ENCODE measurements at regions not wholly inside any gene's neighbourhood (a gene's known extent, or its start where the extent isn't known, plus 50 kb on each side); places are given as distances from the start of the nearest gene placed in this dataset.

DNA sequence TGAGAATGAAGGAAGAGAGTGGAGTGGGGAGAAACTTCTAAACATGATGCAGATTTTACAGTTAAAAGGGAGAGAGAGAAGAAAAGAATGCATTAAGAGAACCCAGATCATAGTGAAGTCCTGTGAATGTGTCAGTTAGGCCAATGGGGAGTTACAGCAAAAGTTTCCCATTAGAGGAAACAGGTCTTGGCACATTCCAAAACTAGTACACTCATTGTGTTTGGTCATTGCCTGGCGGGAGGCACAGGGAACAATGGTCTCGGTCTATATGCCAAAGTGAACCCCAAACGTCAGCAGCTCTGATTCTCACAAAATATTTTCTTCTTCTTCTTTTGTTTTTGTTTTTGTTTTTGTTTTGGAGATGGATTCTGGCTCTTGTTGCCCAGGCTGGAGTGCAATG is 284.5 kb upstream of the CTSO start:
- DNase-seq (ENCODE audit: extremely low spot score in 2 of 2), result no peak
- Histone ChIP-seq H3K36me3 (no peaks in the 10 kb centered on the region), H3K9me3 (no peaks in the 10 kb centered on the region), H3K4me1 (no peaks in the 10 kb centered on the region), H3K27me3 (no peaks in the 10 kb centered on the region), H3K4me3 (no peak overlapping the region), H3K27ac (no peak overlapping the region)
- intact Hi-C loops (cut with DNase I), result no loop called here
- TF ChIP-seq POLR2A (IDR thresholded peaks at IDR 0.05), result no peak
- TF ChIP-seq, protein P1, sequence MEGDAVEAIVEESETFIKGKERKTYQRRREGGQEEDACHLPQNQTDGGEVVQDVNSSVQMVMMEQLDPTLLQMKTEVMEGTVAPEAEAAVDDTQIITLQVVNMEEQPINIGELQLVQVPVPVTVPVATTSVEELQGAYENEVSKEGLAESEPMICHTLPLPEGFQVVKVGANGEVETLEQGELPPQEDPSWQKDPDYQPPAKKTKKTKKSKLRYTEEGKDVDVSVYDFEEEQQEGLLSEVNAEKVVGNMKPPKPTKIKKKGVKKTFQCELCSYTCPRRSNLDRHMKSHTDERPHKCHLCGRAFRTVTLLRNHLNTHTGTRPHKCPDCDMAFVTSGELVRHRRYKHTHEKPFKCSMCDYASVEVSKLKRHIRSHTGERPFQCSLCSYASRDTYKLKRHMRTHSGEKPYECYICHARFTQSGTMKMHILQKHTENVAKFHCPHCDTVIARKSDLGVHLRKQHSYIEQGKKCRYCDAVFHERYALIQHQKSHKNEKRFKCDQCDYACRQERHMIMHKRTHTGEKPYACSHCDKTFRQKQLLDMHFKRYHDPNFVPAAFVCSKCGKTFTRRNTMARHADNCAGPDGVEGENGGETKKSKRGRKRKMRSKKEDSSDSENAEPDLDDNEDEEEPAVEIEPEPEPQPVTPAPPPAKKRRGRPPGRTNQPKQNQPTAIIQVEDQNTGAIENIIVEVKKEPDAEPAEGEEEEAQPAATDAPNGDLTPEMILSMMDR (IDR thresholded peaks at IDR 0.05), result no peak
- TF ChIP-seq POLR2AphosphoS5 (IDR thresholded peaks at IDR 0.05; ENCODE audit: insufficient read depth in 1 of 2, low read depth in 1 of 2), result no peak

GRCh38 chr4:156237231-156237630 is 283.6 kb upstream of the CTSO start:
- H3K27ac ChIP-seq, result no peak overlapping the region
- no peak overlapping the region for H3K4me3 ChIP-seq
- no peaks in the 10 kb centered on the region for H3K4me1 ChIP-seq
- DNase-seq (ENCODE audit: extremely low spot score in 2 of 2), result no peak
- H3K36me3 ChIP-seq, result no peaks in the 10 kb centered on the region
- intact Hi-C loops (cut with DNase I), result no loop called here
- TF ChIP-seq POLR2AphosphoS5 (IDR thresholded peaks at IDR 0.05; ENCODE audit: insufficient read depth in 1 of 2, low read depth in 1 of 2) (no peak), POLR2A (IDR thresholded peaks at IDR 0.05) (no peak)
- TF ChIP-seq, protein P1 (IDR thresholded peaks at IDR 0.05), result no peak
- no peaks in the 10 kb centered on the region for H3K27me3 ChIP-seq
- no peaks in the 10 kb centered on the region for H3K9me3 ChIP-seq

- Histone ChIP-seq H3K9me3 (no peaks in the 10 kb centered on the region), H3K4me3 (no peak overlapping the region), H3K4me1 (no peaks in the 10 kb centered on the region), H3K27me3 (no peaks in the 10 kb centered on the region), H3K27ac (no peak overlapping the region), H3K36me3 (no peaks in the 10 kb centered on the region)
- intact Hi-C loops (cut with DNase I), result no loop called here
- TF ChIP-seq, protein P1 (IDR thresholded peaks at IDR 0.05), result no peak
- TF ChIP-seq POLR2AphosphoS5 (IDR thresholded peaks at IDR 0.05; ENCODE audit: insufficient read depth in 1 of 2, low read depth in 1 of 2), result no peak
- TF ChIP-seq POLR2A (IDR thresholded peaks at IDR 0.05), result no peak
- no peak for DNase-seq (ENCODE audit: extremely low spot score in 2 of 2)
Observed at GRCh38 chr4:156230176-156230575, 276.5 kb upstream of the CTSO start.

- H3K4me3 ChIP-seq, result no peak overlapping the region
- no peaks in the 10 kb centered on the region for H3K27me3 ChIP-seq
- DNase-seq (ENCODE audit: extremely low spot score in 2 of 2), result no peak
- intact Hi-C loops (cut with DNase I), result no loop called here
- H3K27ac ChIP-seq, result no peak overlapping the region
- no peak for TF ChIP-seq POLR2A (IDR thresholded peaks at IDR 0.05)
- TF ChIP-seq, protein P1 (IDR thresholded peaks at IDR 0.05), result no peak
- TF ChIP-seq POLR2AphosphoS5 (IDR thresholded peaks at IDR 0.05; ENCODE audit: insufficient read depth in 1 of 2, low read depth in 1 of 2), result no peak
- H3K36me3 ChIP-seq, result no peaks in the 10 kb centered on the region
- no peaks in the 10 kb centered on the region for H3K4me1 ChIP-seq
- no peaks in the 10 kb centered on the region for H3K9me3 ChIP-seq
Observed at GRCh38 chr4:156228676-156229075, 275.0 kb upstream of the CTSO start.

DNA sequence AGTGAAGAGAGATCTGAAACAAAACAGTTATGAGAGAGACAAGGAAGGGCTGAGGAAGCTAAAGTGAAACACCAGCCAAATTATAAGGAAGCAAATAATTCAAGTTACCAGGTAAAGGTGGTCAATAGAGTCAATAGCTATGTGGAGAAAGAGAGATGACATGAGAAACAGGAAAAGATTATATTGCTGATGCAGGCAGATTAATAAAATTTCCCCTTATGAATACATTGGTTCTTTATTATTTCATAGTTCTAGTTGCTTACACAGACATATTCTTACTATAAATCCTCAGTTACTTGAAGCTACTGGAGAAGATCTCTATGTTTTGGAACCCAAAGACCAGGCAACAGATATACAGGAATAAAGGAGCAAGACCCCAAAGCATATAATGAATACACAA is 273.7 kb upstream of the CTSO start:
- no peak for DNase-seq (ENCODE audit: extremely low spot score in 2 of 2)
- TF ChIP-seq, protein P1 (IDR thresholded peaks at IDR 0.05), result no peak
- TF ChIP-seq POLR2A (IDR thresholded peaks at IDR 0.05) (no peak), POLR2AphosphoS5 (IDR thresholded peaks at IDR 0.05; ENCODE audit: insufficient read depth in 1 of 2, low read depth in 1 of 2) (no peak)
- intact Hi-C loops (cut with DNase I), result no loop called here
- H3K27me3 ChIP-seq, result no peaks in the 10 kb centered on the region
- no peak overlapping the region for H3K4me3 ChIP-seq
- H3K27ac ChIP-seq, result no peak overlapping the region
- no peaks in the 10 kb centered on the region for H3K36me3 ChIP-seq
- H3K9me3 ChIP-seq, result no peaks in the 10 kb centered on the region
- H3K4me1 ChIP-seq, result no peaks in the 10 kb centered on the region
